HG03025 (cell line): ENCODE measurements at regions not wholly inside any gene's neighbourhood (a gene's known extent, or its start where the extent isn't known, plus 50 kb on each side); places are given as distances from the start of the nearest gene placed in this dataset.

Source experiments
- ATAC-seq: cut with Tn5 transposase; IDR thresholded peaks from one replicate; pipeline ENCODE4 v1.9.1; 2021; ENCODE audit warnings: mild to moderate bottlenecking, moderate library complexity; ENCODE audit not compliant: unreplicated experiment, low FRiP score

- ATAC-seq: no peak
Observed at GRCh38 chr7:40918701-40919271, 784.0 kb downstream of the SUGCT start.

GRCh38 chr7:40916813-40917212 is 782.0 kb downstream of the SUGCT start:
- ATAC-seq: no peak

- no peak for ATAC-seq
Observed at GRCh38 chr7:40915071-40915470, 780.3 kb downstream of the SUGCT start.
